BLaER1 treated with 17β-estradiol and CSF1 and Interleukin-3, amounts not matched to agents 10 nM and 100 nM (cell line): ENCODE measurements at regions not wholly inside any gene's neighbourhood (a gene's known extent, or its start where the extent isn't known, plus 50 kb on each side); places are given as distances from the start of the nearest gene placed in this dataset.

Experiments used
- H3K27ac ChIP-seq, 11 experiments: shearing (Covaris generic); formaldehyde crosslinking; 2 replicates each; pipeline ENCODE4 v1.8.1; 2022
- H3K27me3 ChIP-seq, 11 experiments: shearing (Covaris generic); formaldehyde crosslinking; 2 replicates each; pipeline ENCODE4 v1.8.1; 2022
- H3K36me3 ChIP-seq, 11 experiments: shearing (Covaris generic); formaldehyde crosslinking; 2 replicates each; pipeline ENCODE4 v1.8.1; 2022
- H3K4me1 ChIP-seq, 10 experiments: shearing (Covaris generic); formaldehyde crosslinking; 2 replicates each; pipeline ENCODE4 v1.8.1; 2022
- H3K4me2 ChIP-seq, 11 experiments: shearing (Covaris generic); formaldehyde crosslinking; 2 replicates each; pipeline ENCODE4 v1.8.1; 2022
- H3K4me3 ChIP-seq, 10 experiments: shearing (Covaris generic); formaldehyde crosslinking; 2 replicates each; pipeline ENCODE4 v1.8.1; 2022
- H3K9ac ChIP-seq, 11 experiments: shearing (Covaris generic); formaldehyde crosslinking; 2 replicates each; pipeline ENCODE4 v1.8.1; 2022
- H3K9me3 ChIP-seq, 11 experiments: shearing (Covaris generic); formaldehyde crosslinking; replicated peaks in 1 of 11; 2 replicates each; pipeline ENCODE4 v1.8.1; 2022
- H4K20me1 ChIP-seq, 11 experiments: shearing (Covaris generic); formaldehyde crosslinking; 2 replicates each; pipeline ENCODE4 v1.8.1; 2022
- Cebpa-rat ChIP-seq, 11 experiments: shearing (Covaris generic); IDR thresholded peaks; 2 replicates each; pipeline ENCODE4 v1.8.1; 2022

DNA sequence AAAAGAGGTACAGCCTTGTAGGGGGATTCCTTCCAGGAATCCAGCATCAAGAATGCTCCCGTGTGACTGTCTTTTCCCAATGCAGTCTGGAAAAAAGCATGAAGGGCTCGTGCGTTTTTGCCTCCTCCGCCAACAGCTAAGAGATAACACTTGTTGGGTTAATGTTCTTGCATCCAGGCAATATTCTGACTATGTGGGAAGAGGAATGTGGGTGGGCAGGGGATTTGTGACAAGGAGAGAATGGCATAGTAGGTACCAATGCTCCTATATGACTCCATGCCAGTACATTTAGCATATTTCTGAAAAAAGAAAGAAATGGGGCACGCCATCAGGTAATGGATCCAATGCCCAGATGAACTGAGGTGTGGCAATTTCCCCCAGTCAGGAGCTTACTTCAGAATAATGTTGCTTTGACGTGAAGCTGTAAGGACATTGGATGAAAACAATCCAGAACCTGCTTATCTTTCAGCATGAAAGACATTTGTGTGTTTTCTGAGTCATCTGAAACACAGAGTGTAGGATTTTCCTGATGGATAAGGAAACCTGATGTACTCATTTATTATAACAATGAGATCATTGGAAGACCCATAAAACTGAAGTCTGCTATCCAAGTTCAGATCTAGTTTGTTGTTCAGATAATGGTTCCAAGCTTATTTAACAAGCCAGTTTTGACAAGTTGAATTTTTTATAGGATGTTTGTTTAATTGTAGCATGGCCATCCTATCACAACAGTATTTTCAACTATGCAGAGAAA lies 105.5 kb downstream of the LYPLAL1 start:
- no peaks in the 10 kb centered on the region for H4K20me1 ChIP-seq
- H3K4me1 ChIP-seq = 0 out of 20 replicates have a peak, but pooled peaks cover 0 to 7% (median 0%) of the 10 kb centered on the region in 10 experiments
- H3K27ac ChIP-seq = no peak overlapping the region
- H3K27me3 ChIP-seq = no peaks in the 10 kb centered on the region
- H3K36me3 ChIP-seq = no peaks in the 10 kb centered on the region
- H3K9ac ChIP-seq = no peak overlapping the region
- H3K4me2 ChIP-seq = no peak overlapping the region
- TF ChIP-seq Cebpa-rat (IDR thresholded peaks at IDR 0.05) = no peak
- H3K9me3 ChIP-seq = peaks cover 0 to 14% (median 4%) of the 10 kb centered on the region in 11 experiments; a peak in 11 of 22 replicates
- H3K4me3 ChIP-seq = no peak overlapping the region

DNA sequence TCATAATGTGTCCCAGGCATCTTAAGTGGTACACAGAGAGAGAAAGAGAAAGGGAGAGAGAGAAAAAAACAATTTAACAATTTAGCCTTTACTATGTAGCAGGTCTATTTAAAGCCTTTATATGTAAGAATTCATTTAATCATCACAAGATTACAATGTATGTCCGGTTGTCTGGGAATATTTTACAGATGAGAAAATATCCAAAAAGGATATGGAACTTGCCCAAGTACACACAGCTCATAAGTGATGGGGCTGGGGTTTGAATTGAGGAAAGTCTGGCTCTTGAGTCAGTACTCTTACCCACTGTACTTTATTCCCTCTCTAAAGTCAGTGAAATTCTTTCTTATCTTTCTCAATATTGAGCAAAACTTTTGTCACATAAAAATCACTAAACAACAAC lies 104.6 kb downstream of the LYPLAL1 start:
- H3K27me3 ChIP-seq = no peaks in the 10 kb centered on the region
- H3K9me3 ChIP-seq = 0 out of 22 replicates have a peak, but pooled peaks cover 0 to 5% (median 0%) of the 10 kb centered on the region in 11 experiments
- TF ChIP-seq Cebpa-rat (IDR thresholded peaks at IDR 0.05) = no peak
- H3K4me1 ChIP-seq = 0 out of 20 replicates have a peak, but pooled peaks cover 0 to 7% (median 0%) of the 10 kb centered on the region in 10 experiments
- H3K27ac ChIP-seq = no peak overlapping the region
- no peaks in the 10 kb centered on the region for H4K20me1 ChIP-seq
- H3K36me3 ChIP-seq = no peaks in the 10 kb centered on the region
- H3K4me2 ChIP-seq = no peak overlapping the region
- H3K4me3 ChIP-seq = no peak overlapping the region
- H3K9ac ChIP-seq = no peak overlapping the region

- Histone ChIP-seq H3K4me2 (no peak overlapping the region), H3K27me3 (no peaks in the 10 kb centered on the region), H3K4me1 (0 out of 20 replicates have a peak, but pooled peaks cover 0 to 7% (median 0%) of the 10 kb centered on the region in 10 experiments), H4K20me1 (no peaks in the 10 kb centered on the region), H3K27ac (no peak overlapping the region), H3K36me3 (no peaks in the 10 kb centered on the region), H3K4me3 (no peak overlapping the region), H3K9ac (no peak overlapping the region), H3K9me3 (no peaks in the 10 kb centered on the region)
- no peak for TF ChIP-seq Cebpa-rat (IDR thresholded peaks at IDR 0.05)
Observed at GRCh38 chr1:219277304-219278105, 103.8 kb downstream of the LYPLAL1 start.

- no peak overlapping the region for H3K27ac ChIP-seq
- no peak for TF ChIP-seq Cebpa-rat (IDR thresholded peaks at IDR 0.05)
Observed at GRCh38 chr1:219276049-219276738, 102.5 kb downstream of the LYPLAL1 start.

GRCh38 chr1:219273088-219273686 lies 99.5 kb downstream of the LYPLAL1 start:
- Histone ChIP-seq H4K20me1 (no peaks in the 10 kb centered on the region), H3K9me3 (no peaks in the 10 kb centered on the region), H3K9ac (no peak overlapping the region), H3K4me3 (no peak overlapping the region), H3K36me3 (no peaks in the 10 kb centered on the region; a peak in 1 of 22 replicates), H3K4me1 (0 out of 20 replicates have a peak, but pooled peaks cover 0 to 7% (median 0%) of the 10 kb centered on the region in 10 experiments), H3K4me2 (no peak overlapping the region), H3K27ac (no peak overlapping the region), H3K27me3 (no peaks in the 10 kb centered on the region)
- TF ChIP-seq Cebpa-rat (IDR thresholded peaks at IDR 0.05) = no peak

More at GRCh38 chr1:219276049-219276738, 102.5 kb downstream of the LYPLAL1 start:
- Histone ChIP-seq H3K4me2 (no peak overlapping the region), H3K9me3 (no peaks in the 10 kb centered on the region), H4K20me1 (no peaks in the 10 kb centered on the region), H3K36me3 (no peaks in the 10 kb centered on the region; a peak in 1 of 22 replicates), H3K4me1 (0 out of 20 replicates have a peak, but pooled peaks cover 0 to 7% (median 0%) of the 10 kb centered on the region in 10 experiments), H3K27me3 (no peaks in the 10 kb centered on the region), H3K4me3 (no peak overlapping the region), H3K9ac (no peak overlapping the region)

GRCh38 chr1:219271818-219272535 lies 98.3 kb downstream of the LYPLAL1 start:
- no peaks in the 10 kb centered on the region for H4K20me1 ChIP-seq
- no peak overlapping the region for H3K27ac ChIP-seq
- H3K36me3 ChIP-seq = no peaks in the 10 kb centered on the region; a peak in 1 of 22 replicates
- H3K4me1 ChIP-seq = no peaks in the 10 kb centered on the region
- H3K9me3 ChIP-seq = no peaks in the 10 kb centered on the region
- no peak for TF ChIP-seq Cebpa-rat (IDR thresholded peaks at IDR 0.05)
- no peak overlapping the region for H3K9ac ChIP-seq
- no peak overlapping the region for H3K4me2 ChIP-seq
- no peak overlapping the region for H3K4me3 ChIP-seq
- H3K27me3 ChIP-seq = no peaks in the 10 kb centered on the region

DNA sequence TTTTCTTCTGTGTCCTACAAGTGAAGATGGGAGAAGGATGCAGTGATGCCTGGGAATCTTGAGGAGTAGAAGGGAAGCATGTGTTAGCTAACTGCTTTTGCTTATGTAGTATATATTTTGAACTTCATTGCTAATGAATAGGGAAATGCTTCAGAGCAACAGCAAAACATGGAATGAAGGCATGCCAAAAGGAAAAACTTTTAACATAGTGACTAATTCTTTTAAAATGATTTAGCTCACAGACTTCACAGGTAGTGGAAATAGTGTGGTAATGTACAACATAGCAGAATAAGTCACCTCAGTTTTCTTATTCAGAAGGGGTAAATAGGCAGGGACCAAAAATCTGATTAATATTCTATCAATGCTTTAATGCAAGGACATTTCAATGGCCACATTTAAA lies 95.5 kb downstream of the LYPLAL1 start:
- H3K27me3 ChIP-seq = no peaks in the 10 kb centered on the region
- H4K20me1 ChIP-seq = no peaks in the 10 kb centered on the region
- no peaks in the 10 kb centered on the region for H3K9me3 ChIP-seq
- no peaks in the 10 kb centered on the region for H3K4me1 ChIP-seq
- H3K4me3 ChIP-seq = no peak overlapping the region
- TF ChIP-seq Cebpa-rat (IDR thresholded peaks at IDR 0.05) = no peak
- H3K36me3 ChIP-seq = no peaks in the 10 kb centered on the region; a peak in 1 of 22 replicates
- no peak overlapping the region for H3K4me2 ChIP-seq
- H3K9ac ChIP-seq = no peak overlapping the region
- no peak overlapping the region for H3K27ac ChIP-seq

DNA sequence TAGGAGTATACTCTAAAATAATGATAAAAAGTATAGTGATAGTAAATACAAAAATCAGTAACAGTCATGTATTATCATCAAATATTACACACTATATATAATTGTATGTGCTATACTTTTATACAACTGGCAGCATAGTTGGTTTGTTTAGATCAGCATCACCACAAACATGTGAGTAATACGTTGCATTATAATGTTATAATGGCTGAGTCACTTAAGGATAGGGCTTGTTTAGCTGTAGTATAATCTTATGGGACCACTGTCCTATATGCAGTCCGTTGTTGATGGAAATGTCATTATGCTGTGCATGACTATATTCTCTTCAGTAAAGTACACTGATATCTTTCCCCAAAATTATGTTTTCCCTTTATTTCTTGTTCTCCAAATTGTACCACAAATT lies 92.8 kb downstream of the LYPLAL1 start:
- H3K4me2 ChIP-seq = no peak overlapping the region
- H3K4me1 ChIP-seq = no peaks in the 10 kb centered on the region
- H3K27ac ChIP-seq = no peak overlapping the region
- H3K9me3 ChIP-seq = peaks cover 9 to 18% (median 14%) of the 10 kb centered on the region in 11 experiments
- H3K9ac ChIP-seq = no peak overlapping the region
- H3K4me3 ChIP-seq = no peak overlapping the region
- no peaks in the 10 kb centered on the region for H3K27me3 ChIP-seq
- TF ChIP-seq Cebpa-rat (IDR thresholded peaks at IDR 0.05) = no peak
- no peaks in the 10 kb centered on the region for H4K20me1 ChIP-seq
- H3K36me3 ChIP-seq = 0 out of 22 replicates have a peak, but pooled peaks cover 0 to 2% (median 0%) of the 10 kb centered on the region in 11 experiments
